OCI-LY1 (cell line): ENCODE measurements at regions not wholly inside any gene's neighbourhood (a gene's known extent, or its start where the extent isn't known, plus 50 kb on each side); places are given as distances from the start of the nearest gene placed in this dataset.

ENCODE experiments used
- H2AFZ ChIP-seq: fragments of 200-600 bp; sonication (generic), shearing (Covaris generic); 2 replicates; pipeline ENCODE4 v1.6.0; 2014; ENCODE audit warnings: antibody characterized with exemption, mild to moderate bottlenecking, low read length
- H3F3A ChIP-seq: fragments of 200-600 bp; sonication (generic), shearing (Covaris generic); 2 replicates; pipeline ENCODE4 v1.6.0; 2014; ENCODE audit warnings: mild to moderate bottlenecking, antibody characterized with exemption, low read length, moderate library complexity; ENCODE audit not compliant: insufficient read depth
- H3K27ac ChIP-seq: fragments of 200-600 bp; sonication (generic); 2 replicates; pipeline ENCODE4 v1.5.1; 2014; ENCODE audit warnings: low read length, mixed run types, mild to moderate bottlenecking, low read depth; ENCODE audit not compliant: poor library complexity, severe bottlenecking
- H3K27me3 ChIP-seq: fragments of 200-600 bp; sonication (generic); 2 replicates; pipeline ENCODE4 v1.6.0; 2014; ENCODE audit warnings: antibody characterized with exemption, mild to moderate bottlenecking, low read length, moderate library complexity; ENCODE audit not compliant: insufficient read depth
- H3K36me3 ChIP-seq: fragments of 200-600 bp; sonication (generic); 2 replicates; pipeline ENCODE4 v1.6.1; 2014; ENCODE audit warnings: mild to moderate bottlenecking, antibody characterized with exemption, low read length, moderate library complexity, mixed read lengths; ENCODE audit not compliant: insufficient read depth
- H3K4me1 ChIP-seq: fragments of 200-600 bp; sonication (generic); 2 replicates; pipeline ENCODE4 v1.5.1; 2014; ENCODE audit warnings: mild to moderate bottlenecking, low read length, moderate library complexity; ENCODE audit not compliant: insufficient read depth, severe bottlenecking
- H3K4me2 ChIP-seq: fragments of 200-600 bp; sonication (generic), shearing (Covaris generic); 2 replicates; pipeline ENCODE4 v1.6.1; 2014; ENCODE audit warnings: low read length
- H3K4me3 ChIP-seq: fragments of 200-600 bp; sonication (generic); 2 replicates; pipeline ENCODE4 v1.5.1; 2014; ENCODE audit warnings: low read length, low read depth, mild to moderate bottlenecking, mixed read lengths; ENCODE audit not compliant: poor library complexity, severe bottlenecking
- H3K79me2 ChIP-seq: fragments of 200-600 bp; shearing (Covaris generic); 2 replicates; pipeline ENCODE4 v1.6.1; 2016; ENCODE audit warnings: mixed run types, low read length, mixed read lengths; ENCODE audit not compliant: insufficient read depth
- H3K9ac ChIP-seq: fragments of 200-600 bp; sonication (generic), shearing (Covaris generic); 2 replicates; pipeline ENCODE4 v1.6.1; 2014; ENCODE audit warnings: mild to moderate bottlenecking, low read length, mixed read lengths
- H3K9me2 ChIP-seq: fragments of 200-600 bp; sonication (generic), shearing (Covaris generic); 2 replicates; pipeline ENCODE4 v1.6.1; 2014; ENCODE audit warnings: low read depth, mild to moderate bottlenecking, low read length, mixed read lengths
- H3K9me3 ChIP-seq: fragments of 200-600 bp; shearing (Covaris generic); 2 replicates; pipeline ENCODE4 v1.6.1; 2014; ENCODE audit warnings: low read length, mixed read lengths
- H4K20me1 ChIP-seq: fragments of 200-600 bp; sonication (generic), shearing (Covaris generic); 2 replicates; pipeline ENCODE4 v1.6.0; 2016; ENCODE audit warnings: mild to moderate bottlenecking, low read length; ENCODE audit not compliant: insufficient read depth
- EZH2 ChIP-seq: fragments of 200-600 bp; sonication (generic), shearing (Covaris generic); IDR thresholded peaks from 2 replicates; pipeline ENCODE4 v1.8.0; 2017; ENCODE audit warnings: borderline replicate concordance, mixed run types, mild to moderate bottlenecking, antibody characterized with exemption, low read length, moderate library complexity, mixed read lengths
- TF ChIP-seq, protein P1 (sequence below): fragments of 200-600 bp; sonication (generic), shearing (Covaris generic); IDR thresholded peaks from 2 replicates; pipeline ENCODE4 v1.5.1; 2017; ENCODE audit warnings: mild to moderate bottlenecking, antibody characterized with exemption, low read length, moderate library complexity, mixed read lengths

GRCh38 chr9:22986556-22986955, 539.9 kb downstream of the DMRTA1 start:
- Histone ChIP-seq H3K9me3 (no peaks in the 10 kb centered on the region), H3K9me2 (no peaks in the 10 kb centered on the region), H3K79me2 (no peaks in the 10 kb centered on the region), H3K4me3 (no peak overlapping the region), H3K9ac (no peak overlapping the region), H2AFZ (no peak overlapping the region), H3K4me1 (peaks cover 5% of the 10 kb centered on the region), H3F3A (no peaks in the 10 kb centered on the region), H3K36me3 (no peaks in the 10 kb centered on the region), H3K27ac (no peak overlapping the region), H4K20me1 (no peaks in the 10 kb centered on the region), H3K4me2 (no peak overlapping the region), H3K27me3 (no peaks in the 10 kb centered on the region)
- TF ChIP-seq EZH2, result no peak
- TF ChIP-seq, protein P1, sequence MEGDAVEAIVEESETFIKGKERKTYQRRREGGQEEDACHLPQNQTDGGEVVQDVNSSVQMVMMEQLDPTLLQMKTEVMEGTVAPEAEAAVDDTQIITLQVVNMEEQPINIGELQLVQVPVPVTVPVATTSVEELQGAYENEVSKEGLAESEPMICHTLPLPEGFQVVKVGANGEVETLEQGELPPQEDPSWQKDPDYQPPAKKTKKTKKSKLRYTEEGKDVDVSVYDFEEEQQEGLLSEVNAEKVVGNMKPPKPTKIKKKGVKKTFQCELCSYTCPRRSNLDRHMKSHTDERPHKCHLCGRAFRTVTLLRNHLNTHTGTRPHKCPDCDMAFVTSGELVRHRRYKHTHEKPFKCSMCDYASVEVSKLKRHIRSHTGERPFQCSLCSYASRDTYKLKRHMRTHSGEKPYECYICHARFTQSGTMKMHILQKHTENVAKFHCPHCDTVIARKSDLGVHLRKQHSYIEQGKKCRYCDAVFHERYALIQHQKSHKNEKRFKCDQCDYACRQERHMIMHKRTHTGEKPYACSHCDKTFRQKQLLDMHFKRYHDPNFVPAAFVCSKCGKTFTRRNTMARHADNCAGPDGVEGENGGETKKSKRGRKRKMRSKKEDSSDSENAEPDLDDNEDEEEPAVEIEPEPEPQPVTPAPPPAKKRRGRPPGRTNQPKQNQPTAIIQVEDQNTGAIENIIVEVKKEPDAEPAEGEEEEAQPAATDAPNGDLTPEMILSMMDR, result no peak

DNA sequence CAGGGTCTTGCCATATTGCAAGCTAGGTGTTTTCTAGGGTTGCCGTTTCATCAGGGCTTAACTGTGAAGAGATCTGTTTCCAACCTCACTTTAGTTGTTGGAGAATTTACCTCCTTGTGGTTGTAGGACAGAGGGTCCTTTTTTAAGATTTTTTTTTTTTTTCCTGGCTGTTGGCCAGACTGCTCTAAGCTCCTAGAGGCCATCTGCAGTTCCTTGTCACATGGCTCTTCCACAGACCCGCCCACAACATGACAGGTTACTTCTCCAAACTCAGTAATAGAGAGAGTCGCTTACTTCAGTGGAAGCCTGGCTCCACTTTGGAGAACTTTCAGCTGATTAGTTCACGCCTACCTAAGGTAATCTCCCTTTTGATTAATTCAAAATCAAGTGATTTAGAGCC, 543.7 kb downstream of the DMRTA1 start:
- no peaks in the 10 kb centered on the region for H3K27me3 ChIP-seq
- no peak overlapping the region for H3K4me2 ChIP-seq
- H3K4me3 ChIP-seq, result no peak overlapping the region
- no peaks in the 10 kb centered on the region for H3K79me2 ChIP-seq
- H3K36me3 ChIP-seq, result no peaks in the 10 kb centered on the region
- H3K9me3 ChIP-seq, result no peaks in the 10 kb centered on the region
- no peak overlapping the region for H3K9ac ChIP-seq
- no peaks in the 10 kb centered on the region for H3F3A ChIP-seq
- H3K9me2 ChIP-seq, result no peaks in the 10 kb centered on the region
- H3K4me1 ChIP-seq, result peaks cover 5% of the 10 kb centered on the region
- no peak overlapping the region for H2AFZ ChIP-seq
- H4K20me1 ChIP-seq, result no peaks in the 10 kb centered on the region
- H3K27ac ChIP-seq, result no peak overlapping the region
- no peak for TF ChIP-seq EZH2
- TF ChIP-seq, protein P1, result no peak

DNA sequence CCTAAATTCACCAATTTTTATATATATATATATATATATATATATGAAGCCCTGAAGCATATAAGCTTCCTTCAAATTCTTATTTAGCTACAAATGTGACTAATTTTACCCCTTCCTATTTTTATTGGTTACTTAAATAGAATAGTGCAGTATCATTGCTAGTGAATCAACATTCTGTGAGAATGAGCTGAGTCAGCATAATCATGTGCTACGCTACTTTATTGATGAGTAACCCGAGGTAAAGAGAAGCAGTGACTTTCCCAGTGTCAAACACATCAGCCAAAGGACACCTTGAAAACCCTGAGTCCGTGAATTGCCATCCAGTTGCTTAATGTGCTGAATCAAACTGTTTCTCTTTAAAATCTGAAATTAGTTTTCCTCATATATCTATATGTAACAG, 546.2 kb downstream of the DMRTA1 start:
- no peaks in the 10 kb centered on the region for H3F3A ChIP-seq
- no peak overlapping the region for H2AFZ ChIP-seq
- peaks cover 2% of the 10 kb centered on the region; the same call in 1 of the 2 replicates for H3K9me3 ChIP-seq
- H3K4me3 ChIP-seq, result no peak overlapping the region
- H3K9me2 ChIP-seq, result no peaks in the 10 kb centered on the region
- H3K9ac ChIP-seq, result no peak overlapping the region
- no peak for TF ChIP-seq EZH2
- TF ChIP-seq, protein P1, result no peak
- H3K27ac ChIP-seq, result no peak overlapping the region
- no peaks in the 10 kb centered on the region for H3K79me2 ChIP-seq
- H3K36me3 ChIP-seq, result no peaks in the 10 kb centered on the region
- peaks cover 5% of the 10 kb centered on the region for H3K4me1 ChIP-seq
- H3K4me2 ChIP-seq, result no peak overlapping the region
- no peaks in the 10 kb centered on the region for H3K27me3 ChIP-seq
- H4K20me1 ChIP-seq, result no peaks in the 10 kb centered on the region
